WTC11 (cell line): ENCODE measurements at regions not wholly inside any gene's neighbourhood (a gene's known extent, or its start where the extent isn't known, plus 50 kb on each side); places are given as distances from the start of the nearest gene placed in this dataset.
"Not testable (repeated sequence)": the region's sequence is repeated elsewhere in the genome, so short reads cannot be mapped to it uniquely, and the experiment has no call there.

ENCODE experiments used
- ATAC-seq: fragments of 200-7000 bp; cut with Tn5 transposase; 2 replicates; pipeline ENCODE4 v1.10.0; 2021; ENCODE audit warnings: mild to moderate bottlenecking, moderate library complexity
- CTCF ChIA-PET: fragments of 300-600 bp; sonication (Branson Sonifier 250); formaldehyde crosslinking; loops from one replicate; lab custom pipeline; 2021; ENCODE audit warnings: antibody characterized with exemption; lab: Charles Lee
- POLR2A ChIA-PET: fragments of 350-600 bp; sonication (Branson Sonifier 250); formaldehyde crosslinking; loops from one replicate; lab custom pipeline; 2021; ENCODE audit warnings: antibody characterized with exemption; lab: Charles Lee
- DNase-seq: peaks from one replicate; pipeline ENCODE4 v3.0.0; 2021; ENCODE audit warnings: low spot score
- H3K27ac Mint-ChIP-seq: 2 replicates; pipeline ENCODE4 v1.8.0; 2021; ENCODE audit warnings: mixed read lengths
- H3K27me3 Mint-ChIP-seq: 2 replicates; pipeline ENCODE4 v1.8.0; 2021; ENCODE audit warnings: low read depth, mild to moderate bottlenecking, moderate library complexity, mixed read lengths
- H3K36me3 Mint-ChIP-seq: 2 replicates; pipeline ENCODE4 v1.8.0; 2021; ENCODE audit warnings: mixed read lengths
- H3K4me1 Mint-ChIP-seq: 2 replicates; pipeline ENCODE4 v1.8.0; 2022; ENCODE audit warnings: mixed read lengths
- H3K4me3 Mint-ChIP-seq: 2 replicates; pipeline ENCODE4 v1.8.0; 2021; ENCODE audit warnings: mild to moderate bottlenecking, moderate library complexity, mixed read lengths
- H3K9me3 Mint-ChIP-seq: 2 replicates; pipeline ENCODE4 v1.8.0; 2021; ENCODE audit warnings: mixed read lengths
- CREB1 ChIP-seq: sonication (generic); formaldehyde crosslinking; IDR thresholded peaks from 2 replicates; pipeline ENCODE4 v1.8.0; 2023; ENCODE audit warnings: mild to moderate bottlenecking, missing genetic modification reagents
- CREM ChIP-seq: sonication (generic); formaldehyde crosslinking; IDR thresholded peaks from 2 replicates; pipeline ENCODE4 v1.8.1; 2022; ENCODE audit warnings: mild to moderate bottlenecking, missing genetic modification reagents, moderate library complexity
- NR2C2 ChIP-seq: sonication (generic); formaldehyde crosslinking; IDR thresholded peaks from 2 replicates; pipeline ENCODE4 v1.8.0; 2022; ENCODE audit warnings: mild to moderate bottlenecking, missing genetic modification reagents
- SMAD3 ChIP-seq: sonication (generic); formaldehyde crosslinking; IDR thresholded peaks from 2 replicates; pipeline ENCODE4 v1.8.0; 2022; ENCODE audit warnings: missing genetic modification reagents, mild to moderate bottlenecking, borderline replicate concordance
- ZNF121 ChIP-seq: sonication (generic); formaldehyde crosslinking; IDR thresholded peaks from 2 replicates; pipeline ENCODE4 v1.8.0; 2023; ENCODE audit warnings: missing genetic modification reagents
- TF ChIP-seq, protein P1 (sequence below): sonication (generic); formaldehyde crosslinking; IDR thresholded peaks from 2 replicates; pipeline ENCODE4 v1.8.0; 2023; ENCODE audit warnings: mild to moderate bottlenecking, missing genetic modification reagents
- TF ChIP-seq, protein P2 (sequence below): sonication (generic); formaldehyde crosslinking; IDR thresholded peaks from 2 replicates; pipeline ENCODE4 v1.8.1; 2022; ENCODE audit warnings: low read depth, mild to moderate bottlenecking, moderate library complexity, missing genetic modification reagents, borderline replicate concordance
- TF ChIP-seq, protein P3 (sequence below): fragments of 250-450 bp; sonication (Bioruptor Pico); IDR thresholded peaks from 2 replicates; pipeline ENCODE4 v1.9.0; 2021; ENCODE audit warnings: moderate library complexity, mild to moderate bottlenecking, inconsistent platforms, borderline replicate concordance
- TF ChIP-seq, protein P4 (sequence below): fragments of 250-450 bp; sonication (Bioruptor Pico); IDR thresholded peaks from 2 replicates; pipeline ENCODE4 v1.9.0; 2021; ENCODE audit warnings: mild to moderate bottlenecking, borderline replicate concordance
- TF ChIP-seq, protein P5 (sequence below): sonication (generic); formaldehyde crosslinking; IDR thresholded peaks from 2 replicates; pipeline ENCODE4 v1.8.1; 2023; ENCODE audit warnings: mild to moderate bottlenecking, missing genetic modification reagents, moderate library complexity
- TF ChIP-seq, protein P6 (sequence below): fragments of 250-450 bp; sonication (Bioruptor Pico); IDR thresholded peaks from 2 replicates; pipeline ENCODE4 v1.9.0; 2021; ENCODE audit warnings: mild to moderate bottlenecking
- TF ChIP-seq, protein P7 (sequence below): sonication (generic); formaldehyde crosslinking; IDR thresholded peaks from 2 replicates; pipeline ENCODE4 v1.8.0; 2023; ENCODE audit warnings: missing genetic modification reagents, mild to moderate bottlenecking, borderline replicate concordance

DNA sequence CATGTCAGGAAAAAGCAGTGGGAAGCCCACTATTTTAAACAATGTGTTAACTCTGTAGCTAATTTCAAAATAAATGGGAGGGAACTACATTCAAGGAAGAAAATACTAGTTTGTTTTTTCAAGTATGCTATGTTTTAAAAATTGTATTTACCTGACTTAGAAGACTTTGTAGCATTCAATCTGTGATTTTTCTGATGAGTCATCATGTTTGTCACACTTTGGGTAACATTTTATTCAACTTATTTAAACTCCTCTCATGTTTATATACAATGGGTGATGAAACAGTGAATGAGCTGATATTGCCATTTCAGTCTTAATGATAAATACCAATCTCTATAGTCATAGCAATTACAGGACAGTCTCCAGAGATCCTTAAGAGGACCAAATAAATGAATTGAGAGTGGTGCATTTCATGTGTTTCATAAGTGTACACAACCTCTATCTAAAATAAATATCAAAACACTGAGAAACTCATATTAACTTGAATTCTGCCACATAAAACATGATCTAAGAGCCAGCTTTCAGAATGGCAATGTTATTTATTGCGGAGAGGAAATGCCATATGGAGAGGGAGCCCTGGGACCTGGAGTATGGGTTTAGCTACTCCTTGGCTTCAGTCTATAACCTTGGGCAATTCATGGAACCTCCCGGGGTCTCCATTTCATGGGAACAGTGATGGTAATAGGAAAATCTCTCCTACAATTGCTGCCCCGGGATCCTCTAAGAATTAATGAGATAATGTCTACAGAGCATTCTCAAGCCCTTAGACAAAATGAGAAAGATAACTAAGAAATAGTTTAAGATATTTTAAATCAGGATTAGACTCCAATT, 913.9 kb downstream of the TLE4 start (continued):
- TF ChIP-seq, protein P1, sequence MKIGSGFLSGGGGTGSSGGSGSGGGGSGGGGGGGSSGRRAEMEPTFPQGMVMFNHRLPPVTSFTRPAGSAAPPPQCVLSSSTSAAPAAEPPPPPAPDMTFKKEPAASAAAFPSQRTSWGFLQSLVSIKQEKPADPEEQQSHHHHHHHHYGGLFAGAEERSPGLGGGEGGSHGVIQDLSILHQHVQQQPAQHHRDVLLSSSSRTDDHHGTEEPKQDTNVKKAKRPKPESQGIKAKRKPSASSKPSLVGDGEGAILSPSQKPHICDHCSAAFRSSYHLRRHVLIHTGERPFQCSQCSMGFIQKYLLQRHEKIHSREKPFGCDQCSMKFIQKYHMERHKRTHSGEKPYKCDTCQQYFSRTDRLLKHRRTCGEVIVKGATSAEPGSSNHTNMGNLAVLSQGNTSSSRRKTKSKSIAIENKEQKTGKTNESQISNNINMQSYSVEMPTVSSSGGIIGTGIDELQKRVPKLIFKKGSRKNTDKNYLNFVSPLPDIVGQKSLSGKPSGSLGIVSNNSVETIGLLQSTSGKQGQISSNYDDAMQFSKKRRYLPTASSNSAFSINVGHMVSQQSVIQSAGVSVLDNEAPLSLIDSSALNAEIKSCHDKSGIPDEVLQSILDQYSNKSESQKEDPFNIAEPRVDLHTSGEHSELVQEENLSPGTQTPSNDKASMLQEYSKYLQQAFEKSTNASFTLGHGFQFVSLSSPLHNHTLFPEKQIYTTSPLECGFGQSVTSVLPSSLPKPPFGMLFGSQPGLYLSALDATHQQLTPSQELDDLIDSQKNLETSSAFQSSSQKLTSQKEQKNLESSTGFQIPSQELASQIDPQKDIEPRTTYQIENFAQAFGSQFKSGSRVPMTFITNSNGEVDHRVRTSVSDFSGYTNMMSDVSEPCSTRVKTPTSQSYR (CRISPR knock-in tag), result no peak
- TF ChIP-seq NR2C2 (CRISPR knock-in tag) (no peak), ZNF121 (CRISPR knock-in tag) (no peak), SMAD3 (CRISPR knock-in tag) (no peak)
- TF ChIP-seq, protein P2, sequence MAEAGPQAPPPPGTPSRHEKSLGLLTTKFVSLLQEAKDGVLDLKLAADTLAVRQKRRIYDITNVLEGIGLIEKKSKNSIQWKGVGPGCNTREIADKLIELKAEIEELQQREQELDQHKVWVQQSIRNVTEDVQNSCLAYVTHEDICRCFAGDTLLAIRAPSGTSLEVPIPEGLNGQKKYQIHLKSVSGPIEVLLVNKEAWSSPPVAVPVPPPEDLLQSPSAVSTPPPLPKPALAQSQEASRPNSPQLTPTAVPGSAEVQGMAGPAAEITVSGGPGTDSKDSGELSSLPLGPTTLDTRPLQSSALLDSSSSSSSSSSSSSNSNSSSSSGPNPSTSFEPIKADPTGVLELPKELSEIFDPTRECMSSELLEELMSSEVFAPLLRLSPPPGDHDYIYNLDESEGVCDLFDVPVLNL, result no peak
- TF ChIP-seq, protein P3, sequence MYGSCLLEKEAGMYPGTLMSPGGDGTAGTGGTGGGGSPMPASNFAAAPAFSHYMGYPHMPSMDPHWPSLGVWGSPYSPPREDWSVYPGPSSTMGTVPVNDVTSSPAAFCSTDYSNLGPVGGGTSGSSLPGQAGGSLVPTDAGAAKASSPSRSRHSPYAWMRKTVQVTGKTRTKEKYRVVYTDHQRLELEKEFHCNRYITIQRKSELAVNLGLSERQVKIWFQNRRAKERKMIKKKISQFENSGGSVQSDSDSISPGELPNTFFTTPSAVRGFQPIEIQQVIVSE, result no peak

DNA sequence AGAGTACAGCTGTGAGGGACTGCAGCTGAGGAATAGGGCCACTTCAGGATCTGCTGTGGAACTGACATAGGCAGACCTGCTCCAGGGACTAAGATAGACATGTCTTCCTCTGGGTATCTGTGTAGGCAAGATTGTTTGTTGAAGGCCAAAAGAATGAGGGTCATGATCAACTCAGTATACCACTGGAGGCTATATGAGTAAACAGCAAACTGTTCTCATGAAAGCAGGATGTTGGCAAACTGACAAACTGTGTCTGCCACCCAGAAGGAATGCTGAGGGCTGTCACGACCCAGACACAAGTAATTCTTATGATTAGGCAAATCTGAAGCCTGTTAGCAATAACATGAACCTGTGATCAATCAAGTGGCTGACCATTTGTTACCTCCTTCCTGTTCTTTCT, 910.5 kb downstream of the TLE4 start:
- H3K36me3 Mint-ChIP-seq, DNase-seq, H3K4me1 Mint-ChIP-seq, POLR2A ChIA-PET, H3K4me3 Mint-ChIP-seq, H3K27me3 Mint-ChIP-seq, ATAC-seq, H3K27ac Mint-ChIP-seq, CTCF ChIA-PET: not testable (repeated sequence)
- H3K9me3 Mint-ChIP-seq, result peaks cover 35% of the 10 kb centered on the region

DNA sequence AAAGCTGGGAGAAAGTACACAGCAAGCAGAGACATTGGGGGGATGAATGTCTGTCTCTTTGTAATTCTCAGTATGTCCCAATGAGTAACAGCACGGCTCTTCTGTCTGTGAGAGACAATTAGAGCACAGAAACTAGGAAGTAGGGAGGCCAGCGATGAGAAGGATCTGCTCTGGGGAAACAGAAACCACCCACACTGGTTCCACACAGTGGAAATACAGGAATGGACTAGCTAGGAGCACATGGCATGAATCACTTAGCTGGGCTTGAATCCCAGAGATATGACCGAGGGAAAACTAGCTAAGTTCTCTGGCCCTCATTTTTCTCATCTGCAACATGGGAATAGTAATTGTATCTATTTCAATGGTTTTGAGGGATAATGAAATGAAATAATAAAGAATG, 895.9 kb downstream of the TLE4 start:
- POLR2A ChIA-PET, result no interaction called here
- H3K4me3 Mint-ChIP-seq, result no peak overlapping the region
- peaks cover 19% of the 10 kb centered on the region for H3K9me3 Mint-ChIP-seq
- CTCF ChIA-PET, result no interaction called here
- H3K27ac Mint-ChIP-seq, result peak overlapping the region; percentile 28; the same call in 1 of the 2 replicates
- ATAC-seq (peak; percentile 46), DNase-seq (no peak)
- H3K36me3 Mint-ChIP-seq, result peaks cover 9% of the 10 kb centered on the region
- no peaks in the 10 kb centered on the region for H3K27me3 Mint-ChIP-seq
- H3K4me1 Mint-ChIP-seq, result peaks cover 9% of the 10 kb centered on the region
- TF ChIP-seq, protein P4, sequence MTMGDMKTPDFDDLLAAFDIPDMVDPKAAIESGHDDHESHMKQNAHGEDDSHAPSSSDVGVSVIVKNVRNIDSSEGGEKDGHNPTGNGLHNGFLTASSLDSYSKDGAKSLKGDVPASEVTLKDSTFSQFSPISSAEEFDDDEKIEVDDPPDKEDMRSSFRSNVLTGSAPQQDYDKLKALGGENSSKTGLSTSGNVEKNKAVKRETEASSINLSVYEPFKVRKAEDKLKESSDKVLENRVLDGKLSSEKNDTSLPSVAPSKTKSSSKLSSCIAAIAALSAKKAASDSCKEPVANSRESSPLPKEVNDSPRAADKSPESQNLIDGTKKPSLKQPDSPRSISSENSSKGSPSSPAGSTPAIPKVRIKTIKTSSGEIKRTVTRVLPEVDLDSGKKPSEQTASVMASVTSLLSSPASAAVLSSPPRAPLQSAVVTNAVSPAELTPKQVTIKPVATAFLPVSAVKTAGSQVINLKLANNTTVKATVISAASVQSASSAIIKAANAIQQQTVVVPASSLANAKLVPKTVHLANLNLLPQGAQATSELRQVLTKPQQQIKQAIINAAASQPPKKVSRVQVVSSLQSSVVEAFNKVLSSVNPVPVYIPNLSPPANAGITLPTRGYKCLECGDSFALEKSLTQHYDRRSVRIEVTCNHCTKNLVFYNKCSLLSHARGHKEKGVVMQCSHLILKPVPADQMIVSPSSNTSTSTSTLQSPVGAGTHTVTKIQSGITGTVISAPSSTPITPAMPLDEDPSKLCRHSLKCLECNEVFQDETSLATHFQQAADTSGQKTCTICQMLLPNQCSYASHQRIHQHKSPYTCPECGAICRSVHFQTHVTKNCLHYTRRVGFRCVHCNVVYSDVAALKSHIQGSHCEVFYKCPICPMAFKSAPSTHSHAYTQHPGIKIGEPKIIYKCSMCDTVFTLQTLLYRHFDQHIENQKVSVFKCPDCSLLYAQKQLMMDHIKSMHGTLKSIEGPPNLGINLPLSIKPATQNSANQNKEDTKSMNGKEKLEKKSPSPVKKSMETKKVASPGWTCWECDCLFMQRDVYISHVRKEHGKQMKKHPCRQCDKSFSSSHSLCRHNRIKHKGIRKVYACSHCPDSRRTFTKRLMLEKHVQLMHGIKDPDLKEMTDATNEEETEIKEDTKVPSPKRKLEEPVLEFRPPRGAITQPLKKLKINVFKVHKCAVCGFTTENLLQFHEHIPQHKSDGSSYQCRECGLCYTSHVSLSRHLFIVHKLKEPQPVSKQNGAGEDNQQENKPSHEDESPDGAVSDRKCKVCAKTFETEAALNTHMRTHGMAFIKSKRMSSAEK, result no peak
- TF ChIP-seq, protein P5, sequence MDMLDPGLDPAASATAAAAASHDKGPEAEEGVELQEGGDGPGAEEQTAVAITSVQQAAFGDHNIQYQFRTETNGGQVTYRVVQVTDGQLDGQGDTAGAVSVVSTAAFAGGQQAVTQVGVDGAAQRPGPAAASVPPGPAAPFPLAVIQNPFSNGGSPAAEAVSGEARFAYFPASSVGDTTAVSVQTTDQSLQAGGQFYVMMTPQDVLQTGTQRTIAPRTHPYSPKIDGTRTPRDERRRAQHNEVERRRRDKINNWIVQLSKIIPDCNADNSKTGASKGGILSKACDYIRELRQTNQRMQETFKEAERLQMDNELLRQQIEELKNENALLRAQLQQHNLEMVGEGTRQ (CRISPR knock-in tag), result no peak
- TF ChIP-seq CREB1 (CRISPR knock-in tag), result no peak
- TF ChIP-seq, protein P6, sequence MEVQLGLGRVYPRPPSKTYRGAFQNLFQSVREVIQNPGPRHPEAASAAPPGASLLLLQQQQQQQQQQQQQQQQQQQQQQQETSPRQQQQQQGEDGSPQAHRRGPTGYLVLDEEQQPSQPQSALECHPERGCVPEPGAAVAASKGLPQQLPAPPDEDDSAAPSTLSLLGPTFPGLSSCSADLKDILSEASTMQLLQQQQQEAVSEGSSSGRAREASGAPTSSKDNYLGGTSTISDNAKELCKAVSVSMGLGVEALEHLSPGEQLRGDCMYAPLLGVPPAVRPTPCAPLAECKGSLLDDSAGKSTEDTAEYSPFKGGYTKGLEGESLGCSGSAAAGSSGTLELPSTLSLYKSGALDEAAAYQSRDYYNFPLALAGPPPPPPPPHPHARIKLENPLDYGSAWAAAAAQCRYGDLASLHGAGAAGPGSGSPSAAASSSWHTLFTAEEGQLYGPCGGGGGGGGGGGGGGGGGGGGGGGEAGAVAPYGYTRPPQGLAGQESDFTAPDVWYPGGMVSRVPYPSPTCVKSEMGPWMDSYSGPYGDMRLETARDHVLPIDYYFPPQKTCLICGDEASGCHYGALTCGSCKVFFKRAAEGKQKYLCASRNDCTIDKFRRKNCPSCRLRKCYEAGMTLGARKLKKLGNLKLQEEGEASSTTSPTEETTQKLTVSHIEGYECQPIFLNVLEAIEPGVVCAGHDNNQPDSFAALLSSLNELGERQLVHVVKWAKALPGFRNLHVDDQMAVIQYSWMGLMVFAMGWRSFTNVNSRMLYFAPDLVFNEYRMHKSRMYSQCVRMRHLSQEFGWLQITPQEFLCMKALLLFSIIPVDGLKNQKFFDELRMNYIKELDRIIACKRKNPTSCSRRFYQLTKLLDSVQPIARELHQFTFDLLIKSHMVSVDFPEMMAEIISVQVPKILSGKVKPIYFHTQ (CRISPR knock-in tag), result no peak
- TF ChIP-seq, protein P7, sequence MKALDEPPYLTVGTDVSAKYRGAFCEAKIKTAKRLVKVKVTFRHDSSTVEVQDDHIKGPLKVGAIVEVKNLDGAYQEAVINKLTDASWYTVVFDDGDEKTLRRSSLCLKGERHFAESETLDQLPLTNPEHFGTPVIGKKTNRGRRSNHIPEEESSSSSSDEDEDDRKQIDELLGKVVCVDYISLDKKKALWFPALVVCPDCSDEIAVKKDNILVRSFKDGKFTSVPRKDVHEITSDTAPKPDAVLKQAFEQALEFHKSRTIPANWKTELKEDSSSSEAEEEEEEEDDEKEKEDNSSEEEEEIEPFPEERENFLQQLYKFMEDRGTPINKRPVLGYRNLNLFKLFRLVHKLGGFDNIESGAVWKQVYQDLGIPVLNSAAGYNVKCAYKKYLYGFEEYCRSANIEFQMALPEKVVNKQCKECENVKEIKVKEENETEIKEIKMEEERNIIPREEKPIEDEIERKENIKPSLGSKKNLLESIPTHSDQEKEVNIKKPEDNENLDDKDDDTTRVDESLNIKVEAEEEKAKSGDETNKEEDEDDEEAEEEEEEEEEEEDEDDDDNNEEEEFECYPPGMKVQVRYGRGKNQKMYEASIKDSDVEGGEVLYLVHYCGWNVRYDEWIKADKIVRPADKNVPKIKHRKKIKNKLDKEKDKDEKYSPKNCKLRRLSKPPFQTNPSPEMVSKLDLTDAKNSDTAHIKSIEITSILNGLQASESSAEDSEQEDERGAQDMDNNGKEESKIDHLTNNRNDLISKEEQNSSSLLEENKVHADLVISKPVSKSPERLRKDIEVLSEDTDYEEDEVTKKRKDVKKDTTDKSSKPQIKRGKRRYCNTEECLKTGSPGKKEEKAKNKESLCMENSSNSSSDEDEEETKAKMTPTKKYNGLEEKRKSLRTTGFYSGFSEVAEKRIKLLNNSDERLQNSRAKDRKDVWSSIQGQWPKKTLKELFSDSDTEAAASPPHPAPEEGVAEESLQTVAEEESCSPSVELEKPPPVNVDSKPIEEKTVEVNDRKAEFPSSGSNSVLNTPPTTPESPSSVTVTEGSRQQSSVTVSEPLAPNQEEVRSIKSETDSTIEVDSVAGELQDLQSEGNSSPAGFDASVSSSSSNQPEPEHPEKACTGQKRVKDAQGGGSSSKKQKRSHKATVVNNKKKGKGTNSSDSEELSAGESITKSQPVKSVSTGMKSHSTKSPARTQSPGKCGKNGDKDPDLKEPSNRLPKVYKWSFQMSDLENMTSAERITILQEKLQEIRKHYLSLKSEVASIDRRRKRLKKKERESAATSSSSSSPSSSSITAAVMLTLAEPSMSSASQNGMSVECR, result no peak
- no peak for TF ChIP-seq CREM (CRISPR knock-in tag)
